Ascending aorta (tissue), 2 donors: ENCODE measurements at regions not wholly inside any gene's neighbourhood (a gene's known extent, or its start where the extent isn't known, plus 50 kb on each side); places are given as distances from the start of the nearest gene placed in this dataset.

ENCODE experiments used
- DNase-seq, 2 donors: peaks; one replicate each; pipeline ENCODE4 v3.0.0-alpha.2; 2019; ENCODE audit warnings: low spot score in 2 of 2
- H3K27ac ChIP-seq, 2 donors: fragments of 200-600 bp; sonication (generic); one replicate each; pipeline ENCODE4 v1.5.1; 2016 to 2017; ENCODE audit warnings: mild to moderate bottlenecking in 1 of 2
- H3K27me3 ChIP-seq: fragments of 200-600 bp; sonication (generic); one replicate; pipeline ENCODE4 v1.5.1; 2017
- H3K36me3 ChIP-seq, 2 donors: fragments of 200-600 bp; sonication (generic); one replicate each; pipeline ENCODE4 v1.5.1; 2016
- H3K4me1 ChIP-seq, 2 donors: fragments of 200-600 bp; sonication (generic); one replicate each; pipeline ENCODE4 v1.5.1; 2016 to 2017; ENCODE audit warnings: mild to moderate bottlenecking in 1 of 2
- H3K4me3 ChIP-seq, 2 donors: fragments of 200-600 bp; sonication (generic); one replicate each; pipeline ENCODE4 v1.5.1; 2016 to 2017; ENCODE audit warnings: mild to moderate bottlenecking in 1 of 2
- H3K9me3 ChIP-seq, 2 donors: fragments of 200-600 bp; sonication (generic); one replicate each; pipeline ENCODE4 v1.5.1; 2016
- intact Hi-C: fragments of 100-400 bp; cut with DNase I; formaldehyde crosslinking; loops from one replicate; pipeline ENCODE4 v1.15.1; 2023
- TF ChIP-seq, protein P1 (sequence below), 3 experiments: fragments of 200-600 bp in 2 of 3; fragments of 450-650 bp in 1 of 3; sonication (generic) in 2 of 3; IDR thresholded peaks; one replicate each; pipeline ENCODE4 v1.5.1; 2016 to 2019; ENCODE audit warnings: antibody characterized with exemption in 3 of 3, mild to moderate bottlenecking in 1 of 3, moderate library complexity in 1 of 3

DNA sequence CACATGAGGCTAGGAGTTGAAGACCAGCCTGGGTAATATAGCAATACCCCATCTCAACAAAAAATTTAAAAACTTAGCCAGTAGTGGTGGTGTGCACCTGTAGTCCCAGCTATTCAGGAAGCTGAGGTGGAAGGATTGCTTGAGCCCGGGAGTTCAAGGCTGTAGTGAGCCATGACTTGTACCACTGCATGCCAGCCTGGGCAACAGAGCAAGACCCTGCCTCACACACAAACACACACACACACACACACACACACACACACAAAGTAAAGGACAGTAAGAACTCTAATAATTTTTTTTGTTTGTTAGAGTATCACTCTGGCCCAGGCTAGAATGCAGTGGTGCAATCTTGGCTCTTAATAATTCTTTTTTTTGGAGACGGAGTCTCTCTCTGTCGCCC lies 138.0 kb upstream of the SOD1 start:
- Histone ChIP-seq H3K4me3 (no peak overlapping the region), H3K9me3 (no peaks in the 10 kb centered on the region), H3K27me3 (no peaks in the 10 kb centered on the region), H3K36me3 (no peaks in the 10 kb centered on the region), H3K4me1 (no peaks in the 10 kb centered on the region), H3K27ac (no peak overlapping the region)
- TF ChIP-seq, protein P1, sequence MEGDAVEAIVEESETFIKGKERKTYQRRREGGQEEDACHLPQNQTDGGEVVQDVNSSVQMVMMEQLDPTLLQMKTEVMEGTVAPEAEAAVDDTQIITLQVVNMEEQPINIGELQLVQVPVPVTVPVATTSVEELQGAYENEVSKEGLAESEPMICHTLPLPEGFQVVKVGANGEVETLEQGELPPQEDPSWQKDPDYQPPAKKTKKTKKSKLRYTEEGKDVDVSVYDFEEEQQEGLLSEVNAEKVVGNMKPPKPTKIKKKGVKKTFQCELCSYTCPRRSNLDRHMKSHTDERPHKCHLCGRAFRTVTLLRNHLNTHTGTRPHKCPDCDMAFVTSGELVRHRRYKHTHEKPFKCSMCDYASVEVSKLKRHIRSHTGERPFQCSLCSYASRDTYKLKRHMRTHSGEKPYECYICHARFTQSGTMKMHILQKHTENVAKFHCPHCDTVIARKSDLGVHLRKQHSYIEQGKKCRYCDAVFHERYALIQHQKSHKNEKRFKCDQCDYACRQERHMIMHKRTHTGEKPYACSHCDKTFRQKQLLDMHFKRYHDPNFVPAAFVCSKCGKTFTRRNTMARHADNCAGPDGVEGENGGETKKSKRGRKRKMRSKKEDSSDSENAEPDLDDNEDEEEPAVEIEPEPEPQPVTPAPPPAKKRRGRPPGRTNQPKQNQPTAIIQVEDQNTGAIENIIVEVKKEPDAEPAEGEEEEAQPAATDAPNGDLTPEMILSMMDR (IDR thresholded peaks at IDR 0.05): no peak
- no peak for DNase-seq
- intact Hi-C loops: no loop called here

DNA sequence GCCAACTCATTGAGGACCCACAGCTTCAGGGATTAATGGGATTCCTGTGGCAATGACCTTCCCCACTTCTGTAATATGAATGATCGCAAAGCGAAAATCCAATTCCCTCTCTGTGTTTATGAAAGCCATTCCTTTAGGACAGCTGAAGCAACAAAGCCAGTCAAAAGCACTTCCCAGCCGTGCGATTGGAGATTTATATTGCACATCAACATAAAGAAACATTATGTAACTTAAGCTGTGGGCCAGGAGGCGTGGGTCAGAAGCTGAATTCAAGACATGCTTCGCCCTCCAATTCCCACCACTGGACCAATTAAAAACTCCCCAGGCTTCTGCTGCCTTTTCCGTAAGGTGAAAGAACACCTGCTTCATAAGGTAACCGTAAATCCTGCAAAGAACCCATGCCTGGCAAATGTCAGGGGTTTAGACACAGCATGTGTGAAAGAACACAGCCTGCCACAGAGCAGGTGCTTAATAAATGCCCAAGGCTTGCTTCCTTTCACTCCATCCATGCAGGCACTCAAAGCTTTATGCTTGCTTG lies 138.9 kb upstream of the SOD1 start:
- DNase-seq: no peak
- H3K4me3 ChIP-seq: no peak overlapping the region
- intact Hi-C loops: no loop called here
- no peaks in the 10 kb centered on the region for H3K36me3 ChIP-seq
- H3K27me3 ChIP-seq: no peaks in the 10 kb centered on the region
- H3K4me1 ChIP-seq: no peaks in the 10 kb centered on the region
- no peak overlapping the region for H3K27ac ChIP-seq
- TF ChIP-seq, protein P1 (IDR thresholded peaks at IDR 0.05): no peak
- H3K9me3 ChIP-seq: no peaks in the 10 kb centered on the region

DNA sequence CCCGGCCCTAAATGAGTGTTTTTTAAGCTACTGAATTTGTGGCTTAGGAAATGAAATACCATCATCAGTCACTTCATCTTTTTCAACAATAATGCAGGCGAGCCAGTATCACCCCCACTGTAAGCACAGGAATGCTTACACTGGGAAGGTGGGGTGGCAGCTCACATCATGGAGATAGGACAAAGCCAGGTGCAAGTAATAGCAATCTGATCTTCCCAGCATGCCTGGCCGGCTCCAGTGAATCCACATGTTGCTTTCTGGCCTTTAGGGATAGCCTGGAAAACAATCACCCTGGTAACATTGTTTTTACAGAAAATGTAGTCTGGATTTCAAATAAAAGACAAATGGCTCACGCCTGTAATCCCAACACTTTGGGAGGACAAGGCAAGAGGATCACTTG lies 140.9 kb upstream of the SOD1 start:
- Histone ChIP-seq H3K27me3 (no peaks in the 10 kb centered on the region), H3K4me3 (no peak overlapping the region), H3K27ac (no peak overlapping the region), H3K36me3 (no peaks in the 10 kb centered on the region), H3K4me1 (no peaks in the 10 kb centered on the region), H3K9me3 (no peaks in the 10 kb centered on the region)
- intact Hi-C loops: no loop called here
- no peak for DNase-seq
- TF ChIP-seq, protein P1 (IDR thresholded peaks at IDR 0.05): no peak

DNA sequence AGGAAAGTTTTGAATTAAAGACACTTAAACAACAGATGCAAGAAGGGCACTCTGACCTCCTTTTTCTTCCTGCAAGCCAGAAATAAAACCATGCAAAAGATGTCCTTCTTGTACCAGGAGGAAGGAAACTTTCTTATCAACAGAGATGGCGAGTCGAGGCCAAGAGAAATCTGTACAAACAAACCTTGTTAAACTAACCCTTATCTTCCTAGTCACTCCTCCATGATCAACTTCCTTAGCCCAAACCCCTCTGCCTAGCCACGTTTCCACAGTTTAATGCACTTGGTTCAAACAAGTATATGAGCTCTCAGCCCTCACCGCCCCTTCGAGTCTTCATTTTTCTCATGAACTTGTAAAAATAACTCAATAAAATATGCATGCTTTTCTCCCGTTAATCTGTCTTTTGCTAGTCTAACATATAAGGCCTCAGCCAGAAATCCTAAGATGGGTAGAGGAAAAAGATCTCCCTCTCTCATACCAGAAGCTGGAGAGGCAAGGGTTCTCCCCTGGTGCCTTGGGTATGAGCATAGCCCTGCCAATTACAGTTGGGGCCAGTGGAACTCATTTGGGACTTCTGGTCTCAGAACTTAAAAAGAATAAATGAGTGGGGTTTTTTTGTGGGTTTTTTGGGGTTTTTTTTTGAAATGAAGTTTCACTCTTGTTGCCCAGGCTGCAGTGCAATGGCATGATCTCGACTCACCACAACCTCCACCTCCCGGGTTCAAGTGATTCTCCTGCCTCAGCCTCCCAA lies 141.7 kb upstream of the SOD1 start:
- Histone ChIP-seq H3K27me3 (no peaks in the 10 kb centered on the region), H3K27ac (no peak overlapping the region), H3K9me3 (no peaks in the 10 kb centered on the region), H3K4me1 (no peaks in the 10 kb centered on the region), H3K36me3 (no peaks in the 10 kb centered on the region), H3K4me3 (no peak overlapping the region)
- intact Hi-C loops: no loop called here
- no peak for DNase-seq
- TF ChIP-seq, protein P1 (IDR thresholded peaks at IDR 0.05): no peak

DNA sequence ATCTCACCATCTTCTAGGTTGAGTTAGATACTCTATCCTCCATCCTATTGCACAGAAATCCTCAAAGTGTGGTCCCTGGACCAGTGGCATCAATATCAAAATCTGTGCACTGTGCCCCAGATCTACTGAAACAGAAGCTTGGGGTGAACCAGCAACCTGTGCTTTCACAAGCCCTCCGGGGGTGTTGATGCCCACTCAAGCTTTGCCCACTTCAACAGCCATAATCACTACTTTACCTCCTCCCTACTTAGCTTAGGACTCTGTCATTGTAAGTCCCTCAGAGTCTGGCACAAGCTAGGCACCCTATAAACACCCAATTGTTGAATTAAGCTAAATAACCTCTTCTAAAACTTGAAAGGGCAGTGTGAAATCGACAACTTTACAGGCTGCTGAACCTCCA lies 144.2 kb upstream of the SOD1 start:
- Histone ChIP-seq H3K27me3 (no peaks in the 10 kb centered on the region), H3K4me1 (no peaks in the 10 kb centered on the region), H3K27ac (no peak overlapping the region), H3K9me3 (no peaks in the 10 kb centered on the region), H3K36me3 (no peaks in the 10 kb centered on the region), H3K4me3 (no peak overlapping the region)
- TF ChIP-seq, protein P1 (IDR thresholded peaks at IDR 0.05): no peak
- DNase-seq: no peak
- intact Hi-C loops: no loop called here
